ENCODE measurements at regions not wholly inside any gene's neighbourhood (a gene's known extent, or its start where the extent isn't known, plus 50 kb on each side); places are given as distances from the start of the nearest gene placed in this dataset.

- TF ChIP-seq, protein P1, sequence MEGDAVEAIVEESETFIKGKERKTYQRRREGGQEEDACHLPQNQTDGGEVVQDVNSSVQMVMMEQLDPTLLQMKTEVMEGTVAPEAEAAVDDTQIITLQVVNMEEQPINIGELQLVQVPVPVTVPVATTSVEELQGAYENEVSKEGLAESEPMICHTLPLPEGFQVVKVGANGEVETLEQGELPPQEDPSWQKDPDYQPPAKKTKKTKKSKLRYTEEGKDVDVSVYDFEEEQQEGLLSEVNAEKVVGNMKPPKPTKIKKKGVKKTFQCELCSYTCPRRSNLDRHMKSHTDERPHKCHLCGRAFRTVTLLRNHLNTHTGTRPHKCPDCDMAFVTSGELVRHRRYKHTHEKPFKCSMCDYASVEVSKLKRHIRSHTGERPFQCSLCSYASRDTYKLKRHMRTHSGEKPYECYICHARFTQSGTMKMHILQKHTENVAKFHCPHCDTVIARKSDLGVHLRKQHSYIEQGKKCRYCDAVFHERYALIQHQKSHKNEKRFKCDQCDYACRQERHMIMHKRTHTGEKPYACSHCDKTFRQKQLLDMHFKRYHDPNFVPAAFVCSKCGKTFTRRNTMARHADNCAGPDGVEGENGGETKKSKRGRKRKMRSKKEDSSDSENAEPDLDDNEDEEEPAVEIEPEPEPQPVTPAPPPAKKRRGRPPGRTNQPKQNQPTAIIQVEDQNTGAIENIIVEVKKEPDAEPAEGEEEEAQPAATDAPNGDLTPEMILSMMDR (IDR thresholded peaks at IDR 0.05; ENCODE audit: borderline replicate concordance, control extremely low read depth, extremely low read depth, insufficient read depth, missing control alignments): no peak
- in situ Hi-C loops (cut with MboI; ENCODE audit: low sequenced_read_pairs, unreplicated experiment): no loop called here
- no peak for DNase-seq (ENCODE audit: low spot score)
Observed at GRCh38 chr9:36781533-36781932, 208.8 kb downstream of the MELK start.
